Stimulated activated CD4-positive, alpha-beta T cell treated with anti-CD3 and anti-CD28 coated beads, Interleukin-2, amount 100 ng/mL, for 24 hours (primary cell): ENCODE measurements at regions not wholly inside any gene's neighbourhood (a gene's known extent, or its start where the extent isn't known, plus 50 kb on each side); places are given as distances from the start of the nearest gene placed in this dataset.

Source experiments
- DNase-seq, 2 donors: peaks; one replicate each; pipeline ENCODE4 v3.0.0-alpha.2; 2020

DNA sequence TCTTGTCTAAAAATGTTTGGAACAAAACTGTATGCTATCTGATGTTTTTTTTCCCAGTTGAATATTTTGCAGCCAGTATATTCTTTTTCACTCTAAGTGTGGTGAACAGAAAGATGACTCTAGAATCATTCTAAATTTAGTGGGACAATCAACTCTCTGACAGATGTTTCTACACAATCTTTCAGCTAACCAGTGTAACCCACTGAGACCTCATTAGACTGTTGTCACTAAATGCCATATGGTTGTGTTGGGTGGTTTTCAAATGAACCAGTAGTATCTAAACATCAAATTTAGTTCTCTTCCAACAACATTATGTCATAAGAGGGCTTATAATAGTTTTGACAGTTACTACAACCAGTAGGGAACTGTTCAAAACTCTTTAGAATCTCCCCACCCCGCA, 129.6 kb upstream of the PRLR start:
- no peak for DNase-seq

- DNase-seq: no peak
These were observed 127.7 kb upstream of the PRLR start for GRCh38 chr5:35357973-35358372.

- DNase-seq: no peak
These were observed 126.4 kb upstream of the PRLR start for GRCh38 chr5:35356725-35357124.

GRCh38 chr5:35354751-35355150, 124.5 kb upstream of the PRLR start:
- no peak for DNase-seq

GRCh38 chr5:35345222-35345621, 114.9 kb upstream of the PRLR start:
- no peak for DNase-seq

- DNase-seq: no peak
These were observed 112.4 kb upstream of the PRLR start for GRCh38 chr5:35342664-35343063.

DNA sequence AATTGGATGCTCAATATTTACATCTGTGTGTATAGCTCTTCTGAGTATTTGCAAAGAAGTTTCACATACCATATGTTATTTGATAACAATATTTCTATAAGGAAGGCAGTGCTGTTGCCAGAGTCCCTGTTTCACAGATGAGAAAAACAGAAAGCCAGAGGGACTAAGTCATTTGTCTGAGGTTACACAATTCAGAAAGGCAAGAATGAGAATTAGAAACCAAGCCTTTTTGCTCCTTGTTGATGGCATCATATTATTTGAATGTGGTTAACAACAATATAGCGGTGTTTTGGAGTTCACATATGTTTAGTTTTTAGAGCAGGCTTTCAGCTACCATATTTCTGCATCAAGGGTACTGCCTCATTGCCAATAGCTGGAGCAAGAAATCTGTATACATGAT, 110.9 kb upstream of the PRLR start:
- DNase-seq: no peak

- DNase-seq: no peak
These were observed 109.4 kb upstream of the PRLR start for GRCh38 chr5:35339616-35340100.

DNA sequence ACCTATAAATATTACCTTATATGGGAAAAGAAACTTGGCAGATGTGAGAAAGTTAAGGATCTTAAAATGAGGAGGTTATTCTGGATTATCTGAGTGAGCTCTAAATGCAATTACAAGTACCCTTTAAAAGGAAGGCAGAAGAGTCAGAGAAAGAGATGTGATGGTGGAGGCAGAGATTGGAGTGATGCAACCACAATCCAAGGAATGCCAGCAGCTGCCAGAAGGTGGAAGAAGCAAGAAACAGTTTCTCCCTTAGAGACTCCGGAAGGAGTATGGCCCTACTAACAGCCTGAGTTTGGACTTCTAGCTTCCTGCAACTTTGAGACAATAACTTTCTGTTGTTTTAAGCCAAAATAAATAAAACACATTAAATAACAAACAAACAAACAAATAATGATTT, 108.7 kb upstream of the PRLR start:
- no peak for DNase-seq

- no peak for DNase-seq
These were observed 107.8 kb upstream of the PRLR start for GRCh38 chr5:35338157-35338453.

- no peak for DNase-seq
These were observed 107.3 kb upstream of the PRLR start for GRCh38 chr5:35337340-35338156.

- DNase-seq: no peak
These were observed 105.9 kb upstream of the PRLR start for GRCh38 chr5:35336230-35336629.

- no peak for DNase-seq
These were observed 105.5 kb upstream of the PRLR start for GRCh38 chr5:35335752-35336151.

DNA sequence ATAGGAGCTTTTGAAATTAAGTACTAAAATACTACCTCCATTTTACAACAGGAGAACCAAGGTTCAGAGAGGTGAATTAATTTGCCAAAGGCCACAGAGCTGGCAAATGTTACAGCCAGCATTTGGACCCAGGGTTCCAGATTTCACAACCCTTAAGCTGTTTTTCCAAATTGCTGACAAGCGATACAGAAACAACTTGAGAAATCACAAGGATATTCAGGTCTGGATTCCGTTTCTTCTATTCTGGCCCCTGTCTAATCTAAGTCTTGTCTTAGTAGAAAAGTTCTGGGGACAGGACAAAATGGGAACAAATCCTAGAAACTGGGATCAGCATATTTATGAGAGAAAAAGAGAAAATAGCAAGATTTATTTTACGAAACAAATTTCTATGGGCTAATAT, 103.1 kb upstream of the PRLR start:
- no peak for DNase-seq

- DNase-seq: no peak
These were observed 102.0 kb upstream of the PRLR start for GRCh38 chr5:35331956-35332950.

- DNase-seq: no peak
These were observed 95.5 kb upstream of the PRLR start for GRCh38 chr5:35325836-35326235.

DNA sequence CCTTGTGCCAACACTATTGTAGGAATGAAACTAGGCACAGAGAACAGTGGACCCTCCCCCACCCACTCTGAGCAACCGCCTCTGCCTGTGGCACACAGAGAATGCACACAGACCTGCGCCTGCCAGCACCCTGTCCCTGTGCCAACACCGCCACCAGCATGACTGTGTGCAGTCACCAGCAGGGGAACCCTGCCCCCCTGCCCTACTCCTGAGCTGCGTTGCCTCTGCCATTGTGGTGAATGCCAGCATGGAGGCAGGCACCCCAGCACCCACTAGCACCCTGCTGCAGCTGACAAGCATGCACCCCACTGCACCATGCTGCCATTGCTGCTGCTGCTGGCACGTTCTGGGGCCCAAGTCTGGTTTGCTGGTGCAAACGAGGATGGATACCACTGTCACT, 94.4 kb upstream of the PRLR start:
- no peak for DNase-seq

DNA sequence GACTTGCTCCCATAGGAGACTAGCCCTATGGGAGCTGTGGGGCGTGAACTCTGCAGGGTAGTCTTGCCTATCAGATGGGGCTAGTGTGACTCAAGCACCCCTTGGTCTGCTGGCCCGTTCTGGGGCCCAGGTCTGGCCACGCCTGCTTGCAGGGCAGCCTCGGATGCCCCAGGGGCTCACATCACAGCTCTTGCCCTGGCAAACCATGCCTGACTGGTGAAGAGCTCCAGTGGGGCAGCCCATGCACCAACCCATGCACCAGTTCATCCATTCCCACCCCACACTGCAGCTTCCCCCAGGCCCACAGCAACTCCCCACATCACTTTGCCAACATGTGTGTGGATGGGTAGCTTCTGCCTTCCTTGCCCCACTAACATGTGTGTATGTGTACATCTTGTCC, 93.9 kb upstream of the PRLR start:
- no peak for DNase-seq

DNA sequence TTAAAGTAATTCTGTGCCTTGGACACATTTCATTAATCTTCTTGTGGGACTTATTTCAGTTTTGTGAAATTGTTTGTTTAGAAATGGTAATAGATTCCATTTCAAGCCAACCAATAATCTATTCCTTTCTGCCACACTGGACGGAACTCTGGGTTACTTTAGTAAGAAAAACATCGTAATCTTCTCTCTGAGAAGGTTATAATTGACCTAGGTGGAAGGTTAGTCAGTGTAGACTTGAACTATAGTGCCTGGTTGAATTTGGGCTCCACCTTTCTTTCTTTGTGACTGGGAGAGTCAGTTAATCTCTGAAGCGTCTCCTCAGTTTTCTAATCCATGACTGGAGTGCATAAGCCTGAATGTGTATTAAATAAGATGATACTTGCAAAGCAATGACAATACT, 89.7 kb upstream of the PRLR start:
- no peak for DNase-seq

- peak; percentile 58 to 77 for DNase-seq
These were observed 89.2 kb upstream of the PRLR start for GRCh38 chr5:35319333-35320002.

- no peak for DNase-seq
These were observed 87.3 kb upstream of the PRLR start for GRCh38 chr5:35317586-35317985.

- peak in 1 of 2 donors; percentile 4 for DNase-seq
These were observed 86.5 kb upstream of the PRLR start for GRCh38 chr5:35316611-35317274.

DNA sequence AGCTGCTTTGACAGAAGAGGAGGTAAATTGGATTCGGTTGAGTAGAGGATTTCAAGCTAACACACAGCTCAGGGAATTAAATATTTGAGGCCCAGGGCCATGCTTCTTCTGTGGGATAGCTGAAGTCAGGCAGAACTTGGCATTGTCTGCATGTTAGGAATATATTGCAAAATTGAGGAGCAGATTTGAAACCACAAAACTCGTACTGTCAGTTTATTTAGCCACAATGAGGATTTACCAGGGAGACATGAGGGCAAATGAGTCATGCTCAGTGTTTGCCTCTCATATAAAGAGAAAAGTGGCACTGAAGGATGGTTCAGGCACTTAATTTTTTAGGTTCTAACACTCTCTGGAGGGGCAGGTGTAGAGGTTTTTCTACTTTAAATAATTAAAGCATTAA, 83.0 kb upstream of the PRLR start:
- DNase-seq: no peak
